ENCODE measurements at regions not wholly inside any gene's neighbourhood (a gene's known extent, or its start where the extent isn't known, plus 50 kb on each side); places are given as distances from the start of the nearest gene placed in this dataset.

DNA sequence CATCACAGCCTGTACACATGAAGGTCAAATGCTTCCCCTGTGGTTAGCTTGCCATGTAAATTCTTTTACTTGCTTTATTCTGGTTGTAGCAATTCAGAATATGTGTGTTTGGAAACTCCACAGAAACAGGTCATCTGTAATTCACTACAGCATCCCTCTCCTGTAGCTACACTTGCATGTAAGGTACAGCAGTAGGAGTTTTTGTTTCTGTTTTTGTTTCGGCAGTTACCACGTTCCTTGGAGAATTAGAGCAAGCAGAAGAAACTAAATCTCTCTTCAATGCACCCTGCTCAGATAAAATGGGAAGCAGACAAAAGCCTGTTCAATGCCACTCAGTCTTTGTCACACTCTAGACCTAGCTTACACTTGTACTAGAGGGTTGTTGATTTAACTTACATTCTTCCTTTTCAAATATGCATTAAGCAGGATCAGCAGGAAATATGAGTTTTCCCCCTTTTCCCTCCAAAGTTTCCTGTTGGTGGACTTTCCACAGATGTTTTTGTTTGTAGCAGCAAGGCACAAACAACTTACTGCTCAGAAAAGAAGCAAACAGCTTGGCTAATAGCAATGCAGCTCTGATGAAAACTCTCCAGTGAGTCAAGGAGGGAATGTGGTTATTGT lies 80.9 kb downstream of the YIPF5 start:
- no peak for TF ChIP-seq EP300 (IDR thresholded peaks at IDR 0.05; ENCODE audit: borderline replicate concordance)
- TF ChIP-seq EGR1 (IDR thresholded peaks at IDR 0.05) = no peak
- TF ChIP-seq, protein P1, sequence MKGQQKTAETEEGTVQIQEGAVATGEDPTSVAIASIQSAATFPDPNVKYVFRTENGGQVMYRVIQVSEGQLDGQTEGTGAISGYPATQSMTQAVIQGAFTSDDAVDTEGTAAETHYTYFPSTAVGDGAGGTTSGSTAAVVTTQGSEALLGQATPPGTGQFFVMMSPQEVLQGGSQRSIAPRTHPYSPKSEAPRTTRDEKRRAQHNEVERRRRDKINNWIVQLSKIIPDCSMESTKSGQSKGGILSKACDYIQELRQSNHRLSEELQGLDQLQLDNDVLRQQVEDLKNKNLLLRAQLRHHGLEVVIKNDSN (IDR thresholded peaks at IDR 0.05) = no peak
- no peak for TF ChIP-seq NFIC (IDR thresholded peaks at IDR 0.05)
- no peak for TF ChIP-seq ZBTB7A (IDR thresholded peaks at IDR 0.05; ENCODE audit: low read depth)
- TF ChIP-seq TCF12 (IDR thresholded peaks at IDR 0.05; ENCODE audit: low read depth) = no peak
- no peak for TF ChIP-seq YY1 (IDR thresholded peaks at IDR 0.05; ENCODE audit: low read depth)
- TF ChIP-seq CREB1 (IDR thresholded peaks at IDR 0.05; ENCODE audit: low read depth) = no peak
- TF ChIP-seq, protein P2, sequence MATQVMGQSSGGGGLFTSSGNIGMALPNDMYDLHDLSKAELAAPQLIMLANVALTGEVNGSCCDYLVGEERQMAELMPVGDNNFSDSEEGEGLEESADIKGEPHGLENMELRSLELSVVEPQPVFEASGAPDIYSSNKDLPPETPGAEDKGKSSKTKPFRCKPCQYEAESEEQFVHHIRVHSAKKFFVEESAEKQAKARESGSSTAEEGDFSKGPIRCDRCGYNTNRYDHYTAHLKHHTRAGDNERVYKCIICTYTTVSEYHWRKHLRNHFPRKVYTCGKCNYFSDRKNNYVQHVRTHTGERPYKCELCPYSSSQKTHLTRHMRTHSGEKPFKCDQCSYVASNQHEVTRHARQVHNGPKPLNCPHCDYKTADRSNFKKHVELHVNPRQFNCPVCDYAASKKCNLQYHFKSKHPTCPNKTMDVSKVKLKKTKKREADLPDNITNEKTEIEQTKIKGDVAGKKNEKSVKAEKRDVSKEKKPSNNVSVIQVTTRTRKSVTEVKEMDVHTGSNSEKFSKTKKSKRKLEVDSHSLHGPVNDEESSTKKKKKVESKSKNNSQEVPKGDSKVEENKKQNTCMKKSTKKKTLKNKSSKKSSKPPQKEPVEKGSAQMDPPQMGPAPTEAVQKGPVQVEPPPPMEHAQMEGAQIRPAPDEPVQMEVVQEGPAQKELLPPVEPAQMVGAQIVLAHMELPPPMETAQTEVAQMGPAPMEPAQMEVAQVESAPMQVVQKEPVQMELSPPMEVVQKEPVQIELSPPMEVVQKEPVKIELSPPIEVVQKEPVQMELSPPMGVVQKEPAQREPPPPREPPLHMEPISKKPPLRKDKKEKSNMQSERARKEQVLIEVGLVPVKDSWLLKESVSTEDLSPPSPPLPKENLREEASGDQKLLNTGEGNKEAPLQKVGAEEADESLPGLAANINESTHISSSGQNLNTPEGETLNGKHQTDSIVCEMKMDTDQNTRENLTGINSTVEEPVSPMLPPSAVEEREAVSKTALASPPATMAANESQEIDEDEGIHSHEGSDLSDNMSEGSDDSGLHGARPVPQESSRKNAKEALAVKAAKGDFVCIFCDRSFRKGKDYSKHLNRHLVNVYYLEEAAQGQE (IDR thresholded peaks at IDR 0.05; ENCODE audit: low read depth) = no peak
- TF ChIP-seq CEBPB (IDR thresholded peaks at IDR 0.05) = no peak
- no peak for TF ChIP-seq TAF1 (IDR thresholded peaks at IDR 0.05; ENCODE audit: low read depth)
- no peak for TF ChIP-seq TEAD4 (IDR thresholded peaks at IDR 0.05)

All from Ishikawa (cell line).